Activated T-helper 17 cell treated with anti-CD3 and anti-CD28 coated beads, Interleukin-2, amount 50 U/mL, for 72 hours (primary cell): ENCODE measurements at regions not wholly inside any gene's neighbourhood (a gene's known extent, or its start where the extent isn't known, plus 50 kb on each side); places are given as distances from the start of the nearest gene placed in this dataset.

Experiments used
- ATAC-seq: fragments of 150-1000 bp; cut with Tn5 transposase; replicated peaks from 2 replicates; pipeline ENCODE4 v1.10.0; 2021; ENCODE audit warnings: mild to moderate bottlenecking, moderate library complexity
- H3K27ac Mint-ChIP-seq: one replicate; pipeline ENCODE4 v1.8.0; 2022; ENCODE audit warnings: mixed read lengths
- H3K27me3 Mint-ChIP-seq: one replicate; pipeline ENCODE4 v1.8.0; 2022; ENCODE audit warnings: mixed read lengths
- H3K36me3 Mint-ChIP-seq: one replicate; pipeline ENCODE4 v1.8.0; 2022; ENCODE audit warnings: low read depth, mild to moderate bottlenecking, mixed read lengths
- H3K4me1 Mint-ChIP-seq: one replicate; pipeline ENCODE4 v1.8.0; 2022; ENCODE audit warnings: mixed read lengths
- H3K4me3 Mint-ChIP-seq: one replicate; pipeline ENCODE4 v1.8.0; 2022; ENCODE audit warnings: mild to moderate bottlenecking, mixed read lengths
- H3K9me3 Mint-ChIP-seq: one replicate; pipeline ENCODE4 v1.8.0; 2022; ENCODE audit warnings: mixed read lengths

DNA sequence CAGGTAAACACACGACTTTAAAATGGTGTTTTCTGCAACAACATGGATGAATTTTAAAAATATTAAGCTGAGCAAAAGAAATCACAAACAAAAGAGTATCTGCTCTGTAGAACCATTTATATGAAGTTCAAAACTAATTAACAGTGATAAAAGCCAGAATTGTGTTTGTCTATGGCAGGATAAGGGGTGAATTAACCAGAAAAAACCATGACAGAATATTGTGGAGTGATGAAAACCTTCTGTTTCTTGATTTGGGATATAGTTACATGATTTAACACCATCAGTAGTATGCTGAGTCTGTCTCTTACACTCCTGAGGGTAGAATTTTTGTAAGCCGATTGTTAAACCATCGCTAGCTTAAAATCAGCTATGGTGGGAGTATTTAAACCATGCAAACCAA is 101.7 kb upstream of the ZNF366 start:
- Mint-ChIP-seq H3K9me3 (no peaks in the 10 kb centered on the region), H3K4me3 (no peak overlapping the region), H3K4me1 (peaks cover 5% of the 10 kb centered on the region), H3K27me3 (peaks cover 5% of the 10 kb centered on the region), H3K27ac (no peak overlapping the region), H3K36me3 (no peaks in the 10 kb centered on the region)
- ATAC-seq, result no peak

DNA sequence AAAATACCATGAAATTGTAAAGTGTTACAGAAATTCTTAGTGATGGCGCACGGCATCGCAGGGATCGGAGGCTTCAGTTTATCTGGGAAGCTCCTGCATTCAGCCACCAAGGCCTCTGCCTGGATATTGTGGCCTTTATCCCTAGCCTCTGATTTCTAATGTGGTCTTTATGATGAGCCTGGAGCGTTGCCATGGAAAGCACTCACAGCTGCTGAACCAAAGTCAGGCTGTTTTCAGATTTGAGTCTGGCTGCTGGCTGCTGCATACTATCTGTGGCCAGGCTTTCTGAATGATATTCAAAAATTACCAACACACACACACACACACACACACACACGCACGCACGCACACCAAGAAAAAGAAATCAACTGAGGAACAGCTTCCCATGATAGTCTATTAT is 101.1 kb upstream of the ZNF366 start:
- H3K27me3 Mint-ChIP-seq, result peaks cover 5% of the 10 kb centered on the region
- ATAC-seq, result no peak
- H3K36me3 Mint-ChIP-seq, result no peaks in the 10 kb centered on the region
- no peaks in the 10 kb centered on the region for H3K9me3 Mint-ChIP-seq
- H3K27ac Mint-ChIP-seq, result no peak overlapping the region
- H3K4me3 Mint-ChIP-seq, result no peak overlapping the region
- H3K4me1 Mint-ChIP-seq, result peaks cover 5% of the 10 kb centered on the region

DNA sequence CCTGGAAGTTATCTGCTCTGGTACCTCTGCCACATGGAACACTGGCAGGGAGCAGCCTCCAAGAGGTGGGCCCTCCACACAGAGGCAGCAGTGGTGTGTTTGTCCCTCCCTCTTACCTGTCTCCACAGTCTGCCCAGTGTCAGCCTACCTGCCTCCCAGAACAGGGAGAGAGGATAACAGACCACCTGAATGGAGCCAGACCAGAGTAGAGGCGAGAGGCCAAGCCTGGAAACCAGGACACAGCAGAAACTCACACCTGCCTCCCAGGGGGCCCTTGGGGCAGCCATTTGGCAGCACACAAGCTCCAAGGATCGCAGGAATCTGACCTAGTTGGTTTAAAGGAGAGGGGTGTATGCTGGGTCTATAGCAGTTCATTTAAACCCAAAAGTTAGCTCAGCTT is 100.2 kb upstream of the ZNF366 start:
- H3K27ac Mint-ChIP-seq, result no peak overlapping the region
- H3K4me3 Mint-ChIP-seq, result no peak overlapping the region
- H3K9me3 Mint-ChIP-seq, result no peaks in the 10 kb centered on the region
- H3K36me3 Mint-ChIP-seq, result no peaks in the 10 kb centered on the region
- H3K4me1 Mint-ChIP-seq, result peaks cover 5% of the 10 kb centered on the region
- peaks cover 5% of the 10 kb centered on the region for H3K27me3 Mint-ChIP-seq
- no peak for ATAC-seq

DNA sequence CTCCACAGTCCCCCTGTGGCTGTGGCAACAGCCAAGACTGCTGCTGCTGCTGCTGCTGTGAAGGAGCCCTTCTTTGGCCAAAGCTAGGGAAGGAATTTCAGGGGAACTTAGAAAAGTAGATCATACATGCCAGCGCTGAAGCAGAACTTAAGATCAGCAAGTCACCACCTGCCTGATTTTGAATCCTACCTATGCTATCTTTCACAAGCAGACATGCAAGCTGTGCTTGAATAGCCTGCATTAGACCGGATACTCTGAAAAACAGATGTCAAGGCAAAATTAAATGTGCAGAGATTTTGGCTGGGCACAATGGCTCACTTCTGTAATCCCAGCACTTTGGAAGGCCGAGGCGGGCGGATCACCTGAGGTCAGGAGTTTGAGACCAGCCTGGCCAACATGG is 99.3 kb upstream of the ZNF366 start:
- Mint-ChIP-seq H3K27ac (no peak overlapping the region), H3K27me3 (peaks cover 5% of the 10 kb centered on the region), H3K9me3 (no peaks in the 10 kb centered on the region), H3K36me3 (no peaks in the 10 kb centered on the region), H3K4me1 (peaks cover 5% of the 10 kb centered on the region), H3K4me3 (no peak overlapping the region)
- ATAC-seq, result no peak

DNA sequence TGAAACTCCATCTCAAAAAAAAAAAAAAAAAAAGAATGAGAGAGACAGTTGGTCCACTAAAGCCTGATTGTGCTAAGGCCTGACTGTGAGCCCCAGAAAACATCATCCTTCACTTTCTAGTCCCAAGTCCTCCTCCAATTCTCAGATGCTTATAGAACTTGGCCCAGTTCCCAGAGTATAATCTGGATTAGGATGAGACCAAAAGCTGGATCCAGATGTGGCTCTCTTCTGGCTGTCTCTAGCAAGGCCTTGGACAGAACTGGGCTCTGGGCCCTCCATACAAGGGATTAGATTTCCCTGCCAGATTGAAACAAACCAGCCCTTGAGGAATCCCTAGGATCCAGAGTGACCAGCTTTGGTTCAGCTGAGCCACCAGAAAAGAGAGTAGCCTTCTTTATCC is 98.4 kb upstream of the ZNF366 start:
- Mint-ChIP-seq H3K4me1 (no peaks in the 10 kb centered on the region), H3K36me3 (no peaks in the 10 kb centered on the region), H3K27me3 (peaks cover 5% of the 10 kb centered on the region), H3K27ac (no peak overlapping the region), H3K4me3 (no peak overlapping the region), H3K9me3 (no peaks in the 10 kb centered on the region)
- ATAC-seq, result no peak

DNA sequence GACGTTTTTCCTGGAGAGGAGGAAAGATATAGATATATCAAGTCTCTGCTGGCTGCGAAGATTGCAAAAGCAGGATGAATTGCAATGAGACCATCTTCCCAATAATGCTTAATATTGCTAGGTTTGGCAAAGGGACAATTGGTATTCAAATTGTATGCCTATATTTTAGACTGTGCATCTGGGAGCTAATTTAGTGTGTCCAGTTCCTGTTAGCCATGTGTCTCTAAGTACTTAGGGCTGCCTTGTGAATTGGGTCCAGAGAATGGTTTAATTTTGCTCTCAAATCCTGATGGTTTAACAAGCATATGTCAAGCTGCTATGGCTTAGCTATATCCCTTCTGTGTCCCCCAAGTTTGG is 97.6 kb upstream of the ZNF366 start:
- ATAC-seq, result no peak
- peaks cover 5% of the 10 kb centered on the region for H3K27me3 Mint-ChIP-seq
- H3K27ac Mint-ChIP-seq, result no peak overlapping the region
- H3K9me3 Mint-ChIP-seq, result no peaks in the 10 kb centered on the region
- no peaks in the 10 kb centered on the region for H3K36me3 Mint-ChIP-seq
- H3K4me3 Mint-ChIP-seq, result no peak overlapping the region
- H3K4me1 Mint-ChIP-seq, result no peaks in the 10 kb centered on the region

DNA sequence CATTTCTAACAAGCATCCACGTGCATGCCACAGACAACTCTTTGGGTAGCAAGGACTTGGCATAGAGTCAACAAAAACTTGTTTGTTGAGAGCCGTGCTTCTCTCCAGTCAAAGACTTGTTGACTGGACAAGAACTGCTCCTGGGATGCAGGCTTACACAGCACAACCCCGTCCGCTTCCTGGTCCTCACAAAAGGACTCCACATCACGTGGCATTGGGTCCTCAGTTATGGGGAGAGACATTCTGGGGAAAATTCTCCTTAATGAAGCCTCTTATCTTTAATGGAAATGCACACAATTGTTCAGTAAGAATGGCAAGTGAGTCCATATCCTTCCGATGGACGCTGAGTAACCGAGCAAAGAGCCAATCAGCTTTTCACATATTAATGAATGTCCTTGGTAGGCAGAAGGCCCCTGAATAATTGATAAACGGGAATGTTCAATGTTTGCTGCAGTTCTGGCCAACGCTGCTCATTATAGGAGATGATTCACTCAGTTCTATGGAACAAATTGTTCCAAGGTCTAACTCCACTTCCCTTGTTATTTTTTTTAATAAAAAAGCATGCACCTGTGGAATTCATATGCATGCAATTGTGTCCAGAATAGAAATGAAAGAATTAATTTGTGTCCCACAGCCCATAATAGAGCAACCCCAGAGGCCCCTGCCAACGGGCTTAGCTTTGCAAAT is 97.0 kb upstream of the ZNF366 start:
- Mint-ChIP-seq H3K27ac (no peak overlapping the region), H3K9me3 (no peaks in the 10 kb centered on the region), H3K4me3 (no peak overlapping the region), H3K27me3 (peaks cover 5% of the 10 kb centered on the region), H3K4me1 (no peaks in the 10 kb centered on the region), H3K36me3 (no peaks in the 10 kb centered on the region)
- ATAC-seq, result no peak

DNA sequence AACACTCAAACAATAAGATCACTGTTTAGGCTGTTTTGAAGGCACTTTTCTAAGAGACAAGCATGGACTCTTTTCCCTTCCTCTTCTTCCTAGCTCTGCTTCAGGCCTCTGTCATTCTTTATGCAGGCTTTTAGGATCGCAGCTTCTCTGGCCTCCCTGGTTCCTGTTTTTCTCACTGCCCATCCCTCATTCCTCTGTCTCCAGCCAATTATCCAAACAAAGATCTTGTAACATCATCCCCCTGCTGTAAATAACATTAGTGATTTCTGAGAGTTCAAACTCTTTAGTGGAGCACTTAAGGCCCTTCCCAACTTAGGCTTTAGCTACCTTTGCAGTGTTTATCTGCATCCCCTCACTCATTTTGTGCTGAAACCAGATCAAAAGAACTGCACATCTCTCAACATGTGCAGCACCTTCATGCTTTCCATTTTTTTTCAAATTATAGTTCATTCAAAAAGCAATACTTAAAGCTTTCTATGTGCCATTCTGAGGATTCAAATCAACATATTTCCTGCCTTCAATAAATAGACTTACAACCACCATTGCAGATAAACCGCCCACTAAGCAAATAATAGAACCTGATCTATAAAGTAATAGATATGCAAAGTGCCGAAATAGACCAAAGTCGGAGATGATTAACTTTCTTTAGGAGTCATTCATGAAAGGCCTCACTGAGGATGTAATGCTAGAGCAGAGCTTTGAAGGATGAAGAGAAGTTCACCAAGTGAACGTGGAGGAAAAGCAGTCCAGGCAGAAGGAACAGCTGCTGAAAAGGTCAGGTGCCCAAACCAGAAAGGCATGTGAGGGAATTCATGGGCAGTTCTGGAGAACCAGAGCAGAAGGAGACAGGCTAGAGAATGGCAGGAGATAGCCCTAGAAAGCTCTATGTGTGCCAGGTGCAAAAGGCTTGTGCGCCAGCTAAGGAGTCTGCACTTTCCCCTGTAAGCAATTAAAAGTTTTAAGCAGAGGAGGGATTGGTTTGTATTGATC is 95.8 kb upstream of the ZNF366 start:
- no peak overlapping the region for H3K27ac Mint-ChIP-seq
- no peaks in the 10 kb centered on the region for H3K9me3 Mint-ChIP-seq
- H3K36me3 Mint-ChIP-seq, result no peaks in the 10 kb centered on the region
- ATAC-seq, result no peak
- peaks cover 5% of the 10 kb centered on the region for H3K27me3 Mint-ChIP-seq
- H3K4me3 Mint-ChIP-seq, result no peak overlapping the region
- H3K4me1 Mint-ChIP-seq, result peaks cover 4% of the 10 kb centered on the region

DNA sequence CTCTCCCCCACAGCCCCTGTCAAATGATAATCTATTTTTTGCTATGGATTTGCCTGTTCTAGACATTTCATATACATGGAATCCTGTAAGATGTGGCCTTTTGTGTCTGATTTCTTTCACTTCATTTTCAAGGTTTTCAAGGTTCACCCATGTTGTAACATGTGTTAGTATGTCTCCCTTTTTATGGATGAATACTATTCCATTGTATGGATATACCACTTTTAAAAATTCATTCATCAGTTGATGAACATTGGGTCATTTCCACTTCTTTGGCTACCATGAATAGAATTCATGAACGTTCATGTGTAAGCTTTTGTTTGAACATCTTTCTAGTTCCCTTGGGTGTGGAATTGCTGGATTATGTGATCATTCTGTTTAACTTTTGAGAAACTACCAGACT is 94.7 kb upstream of the ZNF366 start:
- peaks cover 5% of the 10 kb centered on the region for H3K27me3 Mint-ChIP-seq
- H3K4me1 Mint-ChIP-seq, result peaks cover 4% of the 10 kb centered on the region
- H3K27ac Mint-ChIP-seq, result no peak overlapping the region
- no peak overlapping the region for H3K4me3 Mint-ChIP-seq
- no peaks in the 10 kb centered on the region for H3K36me3 Mint-ChIP-seq
- no peak for ATAC-seq
- H3K9me3 Mint-ChIP-seq, result no peaks in the 10 kb centered on the region

DNA sequence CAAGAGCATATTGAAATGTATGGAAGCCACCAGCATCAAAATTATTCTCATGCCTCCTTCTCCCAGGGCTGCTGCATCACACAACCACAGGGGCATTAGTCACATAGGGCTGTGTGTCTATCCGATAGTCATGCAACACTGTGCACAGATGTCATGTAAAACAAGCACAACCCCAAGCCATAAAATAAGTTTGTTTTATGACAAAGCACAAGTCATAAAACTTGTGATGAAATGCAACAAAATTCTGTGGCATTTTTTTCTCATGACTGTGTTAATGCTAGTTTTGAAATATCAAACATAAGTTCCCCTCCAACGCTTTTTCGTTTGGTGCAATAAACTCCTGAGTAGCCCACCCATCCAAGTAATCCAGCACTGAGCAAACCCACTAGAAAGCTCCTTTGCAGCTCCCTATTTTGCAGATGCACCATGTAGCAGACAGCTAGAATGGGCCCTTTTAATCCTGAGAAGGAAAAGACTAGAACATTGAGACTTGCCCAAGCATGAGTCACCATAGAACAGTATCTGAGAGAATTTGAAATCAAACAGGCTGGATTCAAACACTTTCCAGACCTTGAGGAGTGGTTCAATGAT is 93.3 kb upstream of the ZNF366 start:
- H3K27me3 Mint-ChIP-seq, result no peaks in the 10 kb centered on the region
- ATAC-seq, result no peak
- H3K9me3 Mint-ChIP-seq, result no peaks in the 10 kb centered on the region
- no peaks in the 10 kb centered on the region for H3K36me3 Mint-ChIP-seq
- no peak overlapping the region for H3K27ac Mint-ChIP-seq
- H3K4me3 Mint-ChIP-seq, result no peak overlapping the region
- peaks cover 4% of the 10 kb centered on the region for H3K4me1 Mint-ChIP-seq

DNA sequence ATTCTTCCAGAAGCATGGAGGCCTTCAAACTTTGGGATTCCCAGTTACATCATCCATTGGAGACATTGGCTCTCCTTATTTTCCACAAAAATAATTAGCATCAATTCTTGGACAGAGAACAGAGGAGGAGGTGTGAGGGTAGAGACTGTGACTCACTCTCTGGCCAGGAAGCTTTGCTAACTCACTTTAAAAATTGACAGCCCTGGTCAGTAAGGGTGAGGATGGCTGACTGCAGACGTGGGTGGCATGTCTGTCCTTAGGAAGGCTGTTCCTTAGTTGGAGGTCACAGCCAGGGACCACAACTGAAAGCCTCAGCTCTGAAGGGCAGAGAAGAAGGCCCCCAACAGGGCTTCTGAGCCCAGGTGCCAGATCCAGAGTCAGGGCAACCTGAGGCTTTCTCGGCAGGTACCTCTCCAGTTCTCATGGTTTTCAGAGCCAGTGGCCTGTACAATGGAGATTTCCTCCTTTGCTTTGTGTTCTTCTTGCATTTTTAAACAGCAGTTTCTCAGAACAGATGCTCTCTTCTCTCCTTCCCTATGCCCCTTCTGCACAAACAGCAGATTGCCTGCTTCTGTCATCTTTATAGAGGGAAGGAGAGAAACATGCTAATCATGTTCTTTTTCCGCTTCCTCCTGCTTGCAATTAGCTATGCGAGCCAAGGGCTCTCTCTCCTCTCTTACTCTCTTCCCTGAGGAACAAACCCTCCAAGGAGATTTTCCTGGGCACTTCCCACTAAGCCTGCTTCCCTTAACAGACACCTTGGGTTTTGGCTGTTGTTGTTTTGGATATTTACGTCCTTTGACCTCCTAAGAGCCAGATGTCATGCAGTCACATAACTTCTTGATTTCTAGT is 92.5 kb upstream of the ZNF366 start:
- H3K4me3 Mint-ChIP-seq, result no peak overlapping the region
- no peaks in the 10 kb centered on the region for H3K27me3 Mint-ChIP-seq
- no peaks in the 10 kb centered on the region for H3K9me3 Mint-ChIP-seq

DNA sequence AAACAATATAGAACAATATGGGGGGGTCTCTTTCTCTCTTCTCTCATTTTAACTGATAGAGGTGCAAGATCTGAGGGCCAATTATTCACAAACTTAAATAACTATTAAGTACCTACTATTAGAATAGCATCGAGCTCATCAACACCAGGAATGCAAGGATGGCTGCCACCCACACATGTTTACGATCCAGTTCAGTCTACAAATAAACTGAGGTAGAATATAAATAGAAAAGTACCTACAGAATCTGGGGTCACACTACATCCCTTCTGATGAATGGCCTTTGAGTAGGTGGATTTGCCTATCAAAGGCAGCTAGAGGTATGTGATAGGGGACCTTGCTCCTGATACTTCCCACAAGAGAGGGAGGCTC is 91.8 kb upstream of the ZNF366 start:
- Mint-ChIP-seq H3K36me3 (no peaks in the 10 kb centered on the region), H3K4me3 (no peak overlapping the region), H3K27me3 (no peaks in the 10 kb centered on the region), H3K27ac (no peak overlapping the region), H3K9me3 (no peaks in the 10 kb centered on the region), H3K4me1 (peaks cover 4% of the 10 kb centered on the region)
- ATAC-seq, result no peak

More for the DNA sequence above, 92.5 kb upstream of the ZNF366 start:
- ATAC-seq, result no peak
- no peak overlapping the region for H3K27ac Mint-ChIP-seq
- peaks cover 4% of the 10 kb centered on the region for H3K4me1 Mint-ChIP-seq
- no peaks in the 10 kb centered on the region for H3K36me3 Mint-ChIP-seq

DNA sequence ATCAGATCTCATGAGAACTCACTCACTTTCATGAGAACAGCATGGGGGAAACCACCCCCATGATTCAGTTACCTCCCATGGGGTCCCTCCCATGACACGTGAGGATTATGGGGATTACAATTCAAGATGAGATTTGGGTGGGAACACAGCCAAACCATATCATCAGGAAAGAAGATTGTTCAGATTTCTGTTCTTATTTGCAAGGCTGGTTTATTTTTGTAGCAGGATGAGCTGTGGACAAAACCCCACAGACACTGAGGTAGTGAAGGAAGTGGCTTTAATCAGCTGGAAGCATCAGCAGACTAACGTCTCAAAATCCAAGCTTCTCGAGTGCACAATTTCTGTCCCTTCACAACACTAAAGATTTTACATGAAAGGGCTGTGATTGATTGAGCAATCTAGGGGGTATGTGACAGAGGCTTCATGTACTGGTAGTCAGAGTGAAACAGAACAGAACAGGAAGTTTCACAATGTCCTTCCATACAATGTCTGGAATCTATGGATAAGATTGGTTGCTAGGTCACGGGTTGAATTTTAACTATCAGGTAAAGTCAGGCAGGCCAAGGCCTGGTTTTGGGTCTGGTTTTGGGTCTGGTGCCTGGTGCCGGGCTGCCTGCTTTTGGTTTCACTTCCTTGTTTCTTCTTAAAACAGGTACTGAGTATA is 91.3 kb upstream of the ZNF366 start:
- H3K27me3 Mint-ChIP-seq, result no peaks in the 10 kb centered on the region
- H3K27ac Mint-ChIP-seq, result no peak overlapping the region
- no peak overlapping the region for H3K4me3 Mint-ChIP-seq
- ATAC-seq, result no peak
- H3K9me3 Mint-ChIP-seq, result no peaks in the 10 kb centered on the region
- no peaks in the 10 kb centered on the region for H3K36me3 Mint-ChIP-seq
- peaks cover 4% of the 10 kb centered on the region for H3K4me1 Mint-ChIP-seq

DNA sequence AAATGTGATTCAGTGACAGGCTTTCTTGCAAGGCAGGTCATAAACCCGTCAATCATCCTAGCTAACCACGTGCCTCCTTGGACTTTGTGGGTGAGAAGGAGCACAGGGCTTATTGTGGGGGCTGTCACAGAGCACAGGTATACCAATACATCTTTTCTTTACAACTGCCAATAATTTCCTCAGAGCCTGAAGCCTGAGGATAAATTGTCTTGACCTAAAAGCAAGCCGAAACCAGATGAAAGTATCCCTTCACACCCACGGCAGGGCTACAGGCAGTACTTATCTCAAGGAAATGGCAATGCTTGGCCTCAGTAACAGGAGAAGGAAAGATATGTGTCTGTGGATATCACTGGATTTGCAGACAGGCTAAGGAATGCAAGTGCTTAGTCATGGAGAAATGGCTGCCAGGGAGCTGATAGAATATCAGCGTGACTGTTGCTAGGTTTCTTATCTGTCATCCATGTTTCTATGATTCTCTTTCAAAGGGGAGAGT is 90.3 kb upstream of the ZNF366 start:
- H3K4me1 Mint-ChIP-seq, result peaks cover 4% of the 10 kb centered on the region
- H3K27ac Mint-ChIP-seq, result no peak overlapping the region
- no peaks in the 10 kb centered on the region for H3K27me3 Mint-ChIP-seq
- no peak for ATAC-seq
- H3K36me3 Mint-ChIP-seq, result no peaks in the 10 kb centered on the region
- no peak overlapping the region for H3K4me3 Mint-ChIP-seq
- H3K9me3 Mint-ChIP-seq, result no peaks in the 10 kb centered on the region
